ENCODE measurements at regions not wholly inside any gene's neighbourhood (a gene's known extent, or its start where the extent isn't known, plus 50 kb on each side); places are given as distances from the start of the nearest gene placed in this dataset.

DNA sequence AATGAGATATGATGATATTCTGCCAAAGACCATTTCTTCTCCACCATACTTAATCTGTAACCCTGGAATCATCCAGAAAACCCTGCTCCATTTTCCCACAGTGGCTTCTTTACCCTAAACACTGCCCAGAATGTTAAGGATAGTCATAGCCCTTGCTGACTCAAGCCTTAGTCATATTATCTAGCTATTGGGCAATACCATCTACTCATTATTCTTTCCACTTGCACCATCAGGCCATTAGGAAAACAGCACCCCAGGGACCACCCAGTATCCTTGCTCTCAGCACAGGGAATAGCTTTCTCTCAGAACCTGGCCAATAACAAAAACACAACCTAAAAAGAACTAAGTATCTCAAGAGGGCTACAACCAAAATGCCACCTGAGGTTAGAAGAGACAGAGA, 445.7 kb upstream of the SLC14A2 start:
- no peak for DNase-seq

DNA sequence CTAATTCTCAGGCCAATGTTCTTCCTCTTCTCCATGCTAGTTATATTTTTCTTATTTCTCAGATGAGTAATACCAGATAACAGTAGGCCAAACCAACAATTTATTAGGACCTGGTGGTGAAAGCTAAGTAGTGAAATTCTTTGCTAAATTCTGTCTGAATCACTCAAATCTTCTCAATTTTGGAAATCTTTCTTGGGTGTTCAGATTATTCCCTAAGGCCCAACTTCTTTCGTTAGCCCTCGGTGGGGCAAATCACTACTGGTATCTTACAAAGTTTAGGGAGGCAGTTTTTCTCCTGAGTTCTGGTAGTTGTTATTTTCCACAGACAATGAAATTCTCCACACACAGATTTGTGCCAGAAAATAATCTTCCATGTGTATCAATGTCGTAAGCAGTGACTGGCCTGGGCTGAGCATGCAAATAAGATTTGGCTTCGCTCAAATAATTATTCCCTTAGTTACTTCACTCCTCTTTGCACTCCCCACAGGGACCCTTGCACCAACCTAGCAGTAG, 443.5 kb upstream of the SLC14A2 start:
- no peak for DNase-seq

DNA sequence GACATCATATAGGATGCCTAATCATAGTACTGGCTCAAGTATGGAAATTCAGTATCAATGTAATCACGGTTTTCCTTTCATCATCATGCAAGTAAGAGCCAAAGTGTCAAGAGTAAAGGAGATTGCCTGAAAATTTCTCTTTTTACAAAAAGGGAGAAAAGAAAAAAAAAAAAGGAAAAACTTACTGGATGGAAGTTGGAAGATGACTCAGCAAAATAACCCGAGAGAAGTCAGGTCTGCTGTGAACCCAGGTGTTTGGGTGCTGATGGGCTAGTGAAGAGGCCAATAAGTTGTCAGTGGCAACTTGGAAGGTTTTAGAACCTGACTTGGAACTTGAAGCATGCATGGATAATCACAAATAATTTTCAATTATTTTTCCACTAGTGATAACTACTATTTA, 441.9 kb upstream of the SLC14A2 start:
- DNase-seq, result no peak

DNA sequence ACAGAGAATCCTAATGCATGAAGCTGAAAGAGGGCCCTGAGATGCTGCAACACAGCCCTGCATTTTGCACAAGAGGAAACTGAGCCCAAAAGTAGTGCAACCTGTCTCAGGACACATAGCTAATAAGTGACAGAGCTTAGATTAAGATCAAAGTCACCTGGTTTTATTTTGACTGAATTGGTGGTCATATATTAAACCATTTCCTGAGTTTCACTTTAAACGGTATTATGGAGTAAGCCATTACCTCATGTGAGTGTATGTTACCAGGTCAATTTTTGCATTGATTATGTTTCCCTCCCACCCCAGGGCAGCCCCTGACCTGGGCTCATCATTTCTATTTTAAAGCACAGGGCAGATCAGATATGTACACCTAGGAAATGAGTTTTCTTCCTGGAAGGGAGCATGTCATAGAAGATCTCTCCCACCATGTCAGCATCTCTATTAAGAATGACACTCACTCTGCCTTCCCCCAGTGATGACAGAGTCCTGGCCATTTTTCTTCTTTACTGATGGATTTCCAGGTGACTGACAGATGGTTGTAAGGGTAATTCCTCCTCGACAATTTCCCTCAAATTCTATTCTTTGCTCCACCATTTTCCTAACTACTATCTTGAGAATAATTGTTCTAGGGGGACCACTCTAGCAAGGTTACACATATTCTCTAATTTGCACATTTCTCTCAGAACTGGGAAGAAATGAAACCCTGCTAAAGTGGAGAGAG, 441.3 kb upstream of the SLC14A2 start:
- no peak for DNase-seq

DNA sequence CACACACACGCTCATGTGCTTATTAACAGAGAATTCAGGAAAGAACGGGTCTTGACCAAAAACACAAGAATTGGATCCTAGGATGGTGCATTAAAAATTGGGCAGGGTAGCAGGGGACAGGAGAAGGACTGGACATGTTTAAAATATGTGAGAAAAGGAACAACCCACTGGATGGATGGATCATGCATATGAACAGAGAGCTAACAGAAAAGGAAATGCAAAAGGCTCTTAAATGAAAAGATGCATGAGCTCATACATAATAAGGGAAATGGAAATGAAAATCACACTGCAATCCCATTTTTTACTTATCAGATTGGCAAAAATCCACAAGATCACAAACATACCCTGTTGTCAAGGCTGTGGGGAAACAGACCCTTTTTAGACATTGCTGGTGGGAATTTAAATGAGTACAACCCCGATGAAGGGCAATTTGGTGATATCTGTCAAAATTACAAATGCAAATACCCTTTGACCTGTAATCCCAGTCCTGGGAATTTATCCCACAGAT, 440.6 kb upstream of the SLC14A2 start:
- DNase-seq, result no peak

DNA sequence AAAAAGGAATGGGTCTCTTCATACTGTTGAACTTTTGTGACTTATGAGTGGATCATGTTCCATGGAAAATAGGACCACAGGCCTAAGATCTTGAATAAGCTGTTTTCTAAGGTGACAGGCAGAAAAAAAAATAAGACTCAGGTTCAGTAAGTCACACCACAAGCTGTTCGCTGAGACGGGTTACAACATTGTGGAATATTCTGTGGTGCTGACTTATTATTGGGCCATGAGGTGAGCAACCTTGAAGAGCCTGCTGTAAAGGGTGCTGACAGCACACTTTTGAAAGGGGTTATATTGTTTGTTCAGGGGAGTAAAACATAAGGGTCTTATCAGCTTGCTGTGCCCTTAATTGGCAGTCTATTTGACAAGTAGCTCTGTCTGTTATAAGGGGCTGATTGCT, 439.8 kb upstream of the SLC14A2 start:
- DNase-seq, result no peak

DNA sequence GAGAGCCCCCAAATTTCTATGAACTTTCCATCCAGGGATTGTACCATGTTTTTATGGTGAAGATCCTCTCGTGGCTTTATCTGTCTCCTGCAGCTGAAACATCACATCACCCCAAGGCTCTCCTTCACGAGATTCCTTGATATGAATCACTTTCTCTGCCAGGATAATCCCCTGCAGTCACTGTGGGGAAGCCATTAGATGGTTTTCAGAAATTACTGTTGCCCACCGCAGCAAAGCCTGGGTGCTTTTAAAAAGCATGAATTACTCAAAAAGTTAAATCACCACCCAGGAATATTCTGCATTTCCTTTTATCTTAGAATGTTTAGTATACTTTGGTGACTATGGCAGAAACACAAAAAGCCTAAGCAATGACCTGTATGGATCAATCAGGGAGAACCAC, 428.4 kb upstream of the SLC14A2 start:
- DNase-seq, result no peak

DNA sequence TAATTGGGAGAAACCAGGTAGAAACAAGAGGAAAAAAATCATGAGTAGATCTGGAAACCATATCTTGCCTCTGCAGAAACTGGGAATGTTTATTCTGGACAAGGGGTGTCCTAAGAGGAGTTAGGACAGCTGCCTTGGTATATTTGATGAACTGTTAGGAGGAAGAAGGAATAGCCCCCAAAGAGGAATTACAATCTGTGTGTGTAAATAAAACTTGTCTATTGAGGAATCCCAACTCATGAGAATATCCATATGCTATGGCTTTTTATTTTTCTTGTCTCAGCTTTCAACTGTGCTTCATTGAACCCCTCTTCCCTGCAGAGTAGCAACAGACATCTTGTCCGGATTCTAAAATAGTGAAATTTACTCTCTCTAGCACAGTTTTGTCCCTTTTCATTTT, 423.5 kb upstream of the SLC14A2 start:
- DNase-seq, result no peak

DNA sequence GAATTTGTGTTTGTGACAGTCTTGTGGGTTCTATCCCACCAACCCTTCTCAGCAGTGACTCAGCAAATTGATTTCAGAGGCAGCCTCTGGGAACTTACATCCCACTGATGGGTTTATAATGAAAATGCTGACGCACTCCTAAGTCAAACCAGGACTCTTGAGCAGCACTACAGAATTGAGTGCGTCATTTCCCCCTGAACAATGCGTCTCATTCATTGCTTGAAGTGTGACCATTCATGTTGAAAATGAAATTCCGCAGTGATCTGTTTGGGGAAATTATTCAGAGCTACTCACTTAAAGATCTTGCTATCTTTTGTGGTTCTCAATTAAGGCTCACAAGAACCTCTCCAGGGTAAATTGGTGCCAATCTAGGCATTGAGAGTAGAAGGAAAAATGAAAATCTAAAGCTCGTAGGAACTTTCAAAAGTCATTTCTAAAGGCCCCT, 417.7 kb upstream of the SLC14A2 start:
- DNase-seq, result no peak

DNA sequence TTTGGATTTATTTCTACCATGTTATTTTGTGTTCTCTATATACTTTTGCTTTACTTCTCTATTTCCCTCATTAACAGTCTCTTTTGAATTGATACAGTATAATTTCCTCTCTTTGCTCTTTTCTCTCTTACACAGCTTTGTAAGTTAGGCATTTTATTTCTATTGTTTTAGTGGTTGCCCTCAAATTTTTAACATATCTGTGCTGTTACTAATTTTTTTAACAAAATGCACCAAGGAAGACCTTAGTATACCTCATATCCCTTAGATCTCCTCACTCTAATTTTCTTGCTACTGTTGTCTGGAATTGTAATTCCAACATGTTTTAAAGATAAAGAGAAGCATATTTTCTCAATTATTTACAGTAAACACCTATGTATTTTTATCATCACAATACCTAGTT, 416.8 kb upstream of the SLC14A2 start:
- no peak for DNase-seq

DNA sequence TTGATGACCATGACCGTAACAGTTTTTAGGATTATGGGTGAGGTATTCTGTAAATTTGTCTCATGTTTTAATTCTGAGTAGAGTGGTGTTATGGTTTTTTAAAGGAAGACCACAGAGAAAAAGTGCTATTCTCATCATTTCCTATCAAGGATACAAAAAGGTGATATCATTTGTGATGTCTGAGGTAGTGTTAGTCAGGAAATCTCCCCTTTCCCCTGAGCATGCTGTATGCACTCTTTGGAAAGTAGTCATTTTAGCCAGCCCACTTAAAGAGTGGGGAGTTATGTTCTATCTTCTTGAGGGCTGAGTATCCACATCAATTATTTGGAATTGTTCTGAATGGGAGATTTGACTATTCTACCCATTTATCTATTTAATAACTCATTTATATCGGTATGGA, 414.2 kb upstream of the SLC14A2 start:
- DNase-seq, result no peak

DNA sequence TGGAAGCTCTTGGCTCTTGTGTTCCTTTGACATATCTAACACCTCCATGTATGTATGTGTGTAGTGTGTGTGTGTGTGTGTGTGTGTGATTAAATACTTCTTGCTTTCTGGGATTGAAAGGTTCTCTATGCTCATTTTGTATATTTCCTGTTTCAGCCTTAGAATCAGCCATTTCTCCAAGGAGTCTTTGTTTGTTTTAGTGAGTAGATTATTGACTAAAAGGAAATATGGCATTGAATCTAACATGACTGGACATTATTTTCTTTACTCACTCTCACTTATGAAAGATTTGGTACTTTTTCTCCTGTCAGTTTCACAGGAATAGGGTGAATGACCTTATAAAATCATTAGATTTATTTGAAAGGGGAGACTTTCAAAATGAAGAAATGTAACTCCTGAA, 413.8 kb upstream of the SLC14A2 start:
- DNase-seq, result no peak

DNA sequence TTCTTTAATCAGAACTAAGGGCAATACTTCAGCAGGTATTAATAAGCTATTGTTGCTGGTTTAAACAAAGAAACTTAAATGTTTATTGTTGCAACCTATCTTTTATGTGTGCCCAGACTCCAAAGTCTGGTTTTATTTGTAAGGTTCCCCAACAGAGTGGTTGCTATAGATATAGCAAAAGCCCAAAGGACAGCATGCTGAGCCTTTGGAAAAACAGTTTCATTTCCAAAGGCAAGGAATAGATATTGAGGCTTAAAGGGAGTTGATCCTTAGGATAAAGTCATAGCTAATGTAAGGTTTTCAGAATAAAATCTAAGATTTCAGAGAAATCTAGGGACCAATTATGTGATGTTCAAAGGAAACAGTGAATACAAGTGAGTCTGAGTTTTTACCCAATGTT, 413.2 kb upstream of the SLC14A2 start:
- DNase-seq, result no peak

DNA sequence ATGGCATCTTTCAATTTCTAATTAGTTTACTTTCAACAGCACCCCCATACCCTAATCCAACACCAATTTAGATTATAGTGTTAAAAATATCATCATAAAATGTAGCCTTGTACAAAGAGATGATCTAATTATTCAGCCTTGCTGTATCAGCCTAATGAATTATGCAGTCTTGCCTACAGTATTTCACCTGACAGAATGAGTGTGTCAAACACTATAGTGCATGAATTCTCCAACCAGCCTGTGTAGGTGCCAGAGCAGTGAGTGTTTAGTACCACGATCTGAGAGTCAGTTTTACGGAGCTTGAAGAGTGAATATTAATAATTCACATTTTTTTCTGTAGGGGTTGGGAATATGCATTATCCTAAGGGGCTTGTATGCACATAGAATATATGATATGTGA, 411.6 kb upstream of the SLC14A2 start:
- no peak for DNase-seq

DNA sequence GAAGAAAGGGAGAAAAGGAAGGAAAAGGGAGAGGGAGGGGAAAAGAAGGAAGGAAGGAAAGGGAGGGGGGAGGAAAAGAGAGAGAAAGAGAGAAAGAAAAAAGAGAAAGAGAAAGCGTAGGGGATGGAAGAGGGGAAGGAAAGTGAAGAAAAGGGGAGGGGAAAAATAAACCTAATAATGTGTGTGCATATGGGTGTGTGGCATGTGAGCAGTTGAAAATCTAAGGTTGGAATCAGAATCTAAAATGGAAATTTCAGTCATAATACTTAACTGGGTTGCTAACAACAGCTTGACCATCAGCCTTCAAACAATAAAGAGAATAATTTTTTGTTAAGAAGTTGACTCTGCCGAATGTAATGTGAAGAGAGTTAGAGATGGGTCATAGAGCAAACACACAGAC, 407.9 kb upstream of the SLC14A2 start:
- no peak for DNase-seq

DNA sequence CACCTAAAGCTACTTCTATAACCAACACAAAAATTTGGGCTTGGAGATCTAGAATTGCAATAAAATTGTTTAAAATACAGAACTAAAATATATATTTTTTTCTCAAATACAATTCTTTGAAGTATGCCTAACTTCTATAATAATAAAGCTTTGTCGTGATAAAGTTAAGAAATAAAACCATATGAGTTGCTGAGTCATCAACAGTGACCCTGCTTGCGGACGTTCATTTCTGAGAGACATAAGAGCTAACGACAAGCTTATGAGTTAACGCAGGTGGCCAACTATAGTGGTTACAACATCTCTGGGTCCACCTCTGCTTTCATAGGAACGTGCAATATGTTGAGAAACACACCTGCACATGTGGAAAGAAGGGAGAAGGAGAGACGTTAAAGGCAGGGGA, 407.1 kb upstream of the SLC14A2 start:
- DNase-seq, result no peak

DNA sequence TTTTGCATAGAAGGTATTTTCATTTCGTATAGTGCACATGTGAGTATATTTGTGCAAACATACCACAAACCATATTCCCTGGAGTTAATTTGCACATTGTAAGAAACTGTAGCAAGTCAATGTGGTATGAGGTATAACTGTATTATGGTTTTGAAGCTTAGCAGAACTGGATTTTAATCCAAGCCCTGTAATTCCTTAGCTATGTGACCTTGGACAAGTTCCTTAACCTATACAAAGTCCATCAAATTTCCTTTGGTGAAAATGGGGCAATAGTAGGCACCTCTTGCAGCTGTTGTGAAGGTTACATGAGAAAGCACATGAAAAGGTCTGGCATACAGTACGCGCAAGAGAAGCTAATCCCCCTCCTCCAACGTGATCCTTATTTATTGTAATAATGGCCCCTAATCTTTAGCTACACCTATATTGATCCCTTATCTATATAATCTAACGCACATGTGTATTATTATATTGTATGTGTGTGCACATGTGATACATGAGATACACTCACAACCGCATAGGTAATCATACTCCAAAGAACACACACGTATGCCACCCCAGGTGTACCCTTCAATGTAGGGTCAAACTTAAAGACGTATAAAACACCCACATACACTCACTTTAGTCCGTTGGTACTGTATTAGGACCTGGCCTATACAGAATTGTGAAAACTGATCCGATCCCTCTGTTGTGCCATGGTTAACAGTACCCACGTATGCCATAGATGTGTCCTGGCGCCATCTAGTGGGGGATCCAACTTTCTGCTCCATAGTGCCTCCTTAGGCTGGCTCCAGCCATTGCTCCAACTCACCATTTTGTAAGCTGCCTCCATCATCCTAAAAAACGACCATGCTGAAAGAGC, 402.9 kb upstream of the SLC14A2 start:
- DNase-seq, result peak; percentile 88

DNA sequence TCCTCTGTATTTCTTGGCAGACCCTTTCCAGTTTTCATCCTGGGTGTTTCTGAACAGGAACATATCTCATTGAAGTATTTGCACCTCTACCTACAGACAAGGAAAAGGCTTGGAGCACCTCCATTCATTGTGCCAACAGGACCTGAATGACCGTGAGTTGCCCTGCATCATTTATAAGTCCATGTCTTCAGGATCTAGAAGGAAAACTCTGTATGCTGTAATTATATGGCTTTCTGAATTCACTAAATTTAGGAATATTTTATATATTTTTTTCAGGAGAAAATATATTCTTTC, 402.3 kb upstream of the SLC14A2 start:
- no peak for DNase-seq

DNA sequence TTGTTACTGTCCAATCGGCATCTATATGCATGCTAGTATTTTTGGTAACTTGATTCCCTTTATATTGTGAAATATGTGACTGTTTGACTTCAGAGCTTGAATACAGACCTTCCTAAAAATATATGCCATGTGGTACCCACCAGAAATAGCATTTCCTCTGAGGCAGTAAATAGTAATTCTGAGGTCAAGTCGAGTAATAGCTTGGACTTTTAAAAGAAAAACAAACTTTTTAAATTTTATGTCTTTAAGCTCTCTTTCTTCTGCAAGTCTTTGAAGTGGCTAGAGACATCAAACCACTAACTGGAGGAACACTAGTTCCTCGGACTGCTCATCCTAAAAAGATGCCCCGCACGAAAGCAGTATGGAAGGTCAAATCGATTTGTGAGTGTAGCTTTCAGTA, 396.8 kb upstream of the SLC14A2 start:
- DNase-seq, result no peak

DNA sequence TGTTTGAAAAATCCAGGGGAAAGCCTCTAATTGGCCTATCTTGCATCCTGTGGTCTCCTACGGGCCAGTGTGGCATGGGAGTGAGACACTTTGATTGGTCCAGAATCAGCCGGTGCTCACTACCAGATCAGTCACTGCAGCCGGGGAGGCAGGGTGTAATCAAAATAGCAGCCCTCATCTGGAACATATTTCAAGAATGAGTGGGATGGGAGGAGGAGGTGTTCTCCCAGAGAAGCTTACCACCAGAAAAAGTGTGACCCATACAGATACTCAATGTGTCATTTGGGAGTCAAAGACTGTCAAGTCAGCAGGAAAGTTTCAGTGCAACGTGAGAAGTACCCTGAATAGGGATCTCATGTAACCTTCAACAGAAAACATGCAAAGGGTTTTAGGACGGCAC, 393.9 kb upstream of the SLC14A2 start:
- DNase-seq, result no peak

DNA sequence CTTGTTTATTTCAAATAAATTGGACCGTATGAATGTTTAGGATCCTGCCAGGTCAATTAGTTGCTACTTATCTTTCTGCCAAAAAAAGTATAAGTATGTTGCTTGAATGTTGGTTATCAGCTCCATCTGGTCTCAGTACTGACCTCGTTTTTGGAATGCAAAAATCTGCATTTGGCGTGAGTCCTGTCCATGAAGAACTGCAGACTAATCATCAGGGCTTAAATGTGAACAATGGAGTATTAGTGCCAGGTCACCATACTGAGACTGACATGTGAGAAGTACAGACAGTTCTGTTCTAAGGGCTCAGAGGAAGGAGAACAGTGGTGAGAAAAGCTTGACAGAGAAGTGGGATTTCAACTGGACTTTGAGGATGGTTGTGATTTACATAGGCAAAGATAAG, 393.1 kb upstream of the SLC14A2 start:
- no peak for DNase-seq

DNA sequence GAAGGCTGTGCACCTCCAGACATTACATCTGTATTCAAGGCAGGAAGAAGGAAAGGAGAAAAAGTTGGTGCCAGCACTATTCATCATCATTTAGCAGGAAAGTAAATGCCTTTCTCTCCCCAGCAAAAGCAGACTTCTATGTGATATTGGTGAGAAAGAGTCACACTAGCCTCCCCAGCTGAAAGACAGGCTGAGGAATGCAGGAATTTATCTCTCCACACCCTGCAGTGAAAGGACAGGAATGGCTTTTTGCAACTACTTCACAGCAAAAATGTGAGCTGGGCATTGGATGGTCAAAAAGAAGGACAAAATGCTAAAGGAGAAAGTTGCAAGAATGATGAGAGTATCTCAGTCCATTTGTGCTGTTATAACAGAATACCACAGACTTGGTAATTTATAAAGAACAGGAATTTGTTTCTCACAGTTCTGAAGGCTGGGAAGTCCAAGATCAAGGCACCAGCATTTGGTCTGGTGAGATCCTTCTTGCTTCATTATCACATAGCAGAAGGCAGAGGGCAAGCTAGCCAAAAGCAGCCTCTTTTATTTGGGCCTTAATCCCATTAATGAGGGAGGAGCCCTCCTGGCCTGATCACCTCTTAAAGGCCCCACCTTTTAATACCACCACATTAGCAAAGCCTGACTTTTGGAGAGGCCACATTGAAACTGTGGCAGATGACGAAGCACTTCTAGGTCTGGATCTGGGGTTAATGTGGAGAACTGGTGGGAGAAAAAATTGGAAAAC, 388.1 kb upstream of the SLC14A2 start:
- no peak for DNase-seq

DNA sequence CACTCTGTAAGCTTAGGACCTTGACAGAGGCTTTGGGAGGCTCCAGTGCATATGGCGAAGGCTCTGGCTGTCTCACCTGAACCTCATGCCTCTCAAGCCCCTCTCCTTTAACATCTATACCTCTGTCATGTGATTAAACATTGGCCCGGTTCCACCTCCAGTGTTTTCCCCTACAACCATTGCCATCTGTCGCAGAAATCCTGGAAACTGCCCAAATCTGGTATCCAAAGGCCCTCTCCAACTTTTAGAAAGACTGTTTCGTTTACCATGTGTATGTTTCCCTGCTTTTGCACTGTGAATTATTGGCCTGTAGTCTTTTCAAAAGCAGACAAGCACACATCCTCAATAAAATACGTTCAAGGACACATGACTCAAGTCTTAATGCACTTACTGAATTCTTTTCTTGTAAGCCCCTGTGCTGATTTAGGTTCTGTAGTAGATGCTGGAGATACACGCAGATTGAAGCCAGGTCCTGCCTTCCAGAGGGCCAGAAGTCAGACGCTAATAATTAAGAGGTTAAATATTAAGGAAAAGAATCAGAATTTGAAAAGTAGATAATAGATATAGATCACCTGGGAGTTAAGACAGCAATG, 386.4 kb upstream of the SLC14A2 start:
- DNase-seq, result no peak

Data from activated effector memory CD4-positive, alpha-beta T cell treated with anti-CD3 and anti-CD28 coated beads, Interleukin-2, amount 50 U/mL, for 16 hours (primary cell).